CD14-positive monocyte (primary cell): ENCODE measurements at regions not wholly inside any gene's neighbourhood (a gene's known extent, or its start where the extent isn't known, plus 50 kb on each side); places are given as distances from the start of the nearest gene placed in this dataset.

Experiments used
- DNase-seq, 3 donors: peaks; one replicate each; pipeline ENCODE4 v3.0.0-alpha.2; 2011 to 2022
- H2AFZ ChIP-seq: 2 replicates; pipeline ENCODE4 v1.6.0; 2012; ENCODE audit warnings: mild to moderate bottlenecking, low read depth, low read length, inconsistent platforms; ENCODE audit not compliant: insufficient read depth, poor library complexity, severe bottlenecking
- H3K27ac ChIP-seq, 2 donors: 1 replicate in 1 of 2; 2 replicates in 1 of 2; pipeline ENCODE4 v1.5.1; 2012 to 2013; ENCODE audit warnings: low read length in 2 of 2, control low read depth in 1 of 2, inconsistent platforms in 1 of 2, low read depth in 1 of 2, mild to moderate bottlenecking in 1 of 2
- H3K27me3 ChIP-seq, 2 donors: one replicate each; pipeline versions ENCODE4 v1.6.0 to v1.6.1; 2011 to 2013; ENCODE audit warnings: low read length in 2 of 2; ENCODE audit not compliant: control insufficient read depth in 2 of 2, insufficient read depth in 2 of 2
- H3K36me3 ChIP-seq, 2 donors: replicated peaks in 1 of 2; 1 replicate in 1 of 2; 2 replicates in 1 of 2; pipeline versions ENCODE4 v1.5.1 to v1.6.1; 2012 to 2013; ENCODE audit warnings: low read length in 2 of 2, control low read depth in 1 of 2, inconsistent platforms in 1 of 2, mild to moderate bottlenecking in 1 of 2; ENCODE audit not compliant: insufficient read depth in 2 of 2, control insufficient read depth in 1 of 2
- H3K4me1 ChIP-seq, 2 donors: 1 replicate in 1 of 2; 2 replicates in 1 of 2; pipeline versions ENCODE4 v1.5.1 to v1.6.1; 2012 to 2013; ENCODE audit warnings: low read length in 2 of 2, control low read depth in 1 of 2, inconsistent platforms in 1 of 2, mild to moderate bottlenecking in 1 of 2, moderate library complexity in 1 of 2; ENCODE audit not compliant: insufficient read depth in 2 of 2, control insufficient read depth in 1 of 2
- H3K4me2 ChIP-seq: replicated peaks from 2 replicates; pipeline ENCODE3; 2012; ENCODE audit warnings: low read length, moderate library complexity, mild to moderate bottlenecking; ENCODE audit not compliant: poor library complexity, severe bottlenecking; ENCODE audit errors: extremely low read depth
- H3K4me3 ChIP-seq, 3 experiments: fragments of 200-600 bp in 1 of 3; sonication (generic) in 1 of 3; replicated peaks in 1 of 3; 1 replicate in 2 of 3; 2 replicates in 1 of 3; pipeline ENCODE4 v1.5.1; 2011 to 2013; ENCODE audit warnings: low read length in 3 of 3, mild to moderate bottlenecking in 3 of 3, control low read depth in 2 of 3, low read depth in 2 of 3, inconsistent platforms in 1 of 3, moderate library complexity in 1 of 3
- H3K79me2 ChIP-seq: 2 replicates; pipeline ENCODE4 v1.6.0; 2012; ENCODE audit warnings: mild to moderate bottlenecking, control low read depth, inconsistent platforms, low read length, moderate library complexity; ENCODE audit not compliant: insufficient read depth
- H3K9ac ChIP-seq: 2 replicates; pipeline ENCODE4 v1.6.0; 2017; ENCODE audit warnings: low read length, mild to moderate bottlenecking; ENCODE audit not compliant: insufficient read depth, poor library complexity, severe bottlenecking
- H3K9me3 ChIP-seq, 2 donors: replicated peaks in 1 of 2; 1 replicate in 1 of 2; 2 replicates in 1 of 2; pipeline versions ENCODE4 v1.5.1 to v1.6.1; 2012 to 2013; ENCODE audit warnings: low read length in 2 of 2, control low read depth in 1 of 2; ENCODE audit not compliant: control insufficient read depth in 1 of 2, insufficient read depth in 1 of 2
- H4K20me1 ChIP-seq: 2 replicates; pipeline ENCODE4 v1.6.0; 2012; ENCODE audit warnings: mild to moderate bottlenecking, low read length, control low read depth, moderate library complexity; ENCODE audit not compliant: insufficient read depth
- H3K27ac Mint-ChIP-seq, 7 donors: one replicate each; pipeline ENCODE4 v1.8.0; 2020; ENCODE audit warnings: mild to moderate bottlenecking in 7 of 7, mixed read lengths in 7 of 7, moderate library complexity in 6 of 7, inconsistent platforms in 2 of 7
- H3K27me3 Mint-ChIP-seq, 3 donors: one replicate each; pipeline ENCODE4 v1.8.0; 2021 to 2022; ENCODE audit warnings: low read depth in 3 of 3, mild to moderate bottlenecking in 3 of 3, mixed read lengths in 3 of 3, moderate library complexity in 3 of 3, inconsistent platforms in 1 of 3
- H3K36me3 Mint-ChIP-seq, 2 donors: one replicate each; pipeline ENCODE4 v1.8.0; 2020; ENCODE audit warnings: mixed read lengths in 2 of 2, inconsistent platforms in 1 of 2, mild to moderate bottlenecking in 1 of 2
- H3K4me1 Mint-ChIP-seq: one replicate; pipeline ENCODE4 v1.8.0; 2020; ENCODE audit warnings: mild to moderate bottlenecking, mixed read lengths
- H3K4me3 Mint-ChIP-seq, 2 donors: one replicate each; pipeline ENCODE4 v1.8.0; 2020; ENCODE audit warnings: mild to moderate bottlenecking in 2 of 2, mixed read lengths in 2 of 2, moderate library complexity in 1 of 2
- H3K9me3 Mint-ChIP-seq, 7 donors: one replicate each; pipeline ENCODE4 v1.8.0; 2020 to 2022; ENCODE audit warnings: mixed read lengths in 7 of 7, mild to moderate bottlenecking in 6 of 7, moderate library complexity in 6 of 7, inconsistent platforms in 2 of 7
- WGBS: methylation state at CpG from one replicate; pipeline ENCODE4 v1.1.5; 2013; ENCODE audit warnings: missing lambda C conversion rate; ENCODE audit not compliant: insufficient coverage; 5-methylcytosine and 5-hydroxymethylcytosine counted together
- intact Hi-C, 2 donors: fragments of 100-400 bp; cut with micrococcal nuclease; formaldehyde crosslinking; loops; one replicate each; pipeline versions ENCODE4 v1.15.0 to v1.15.1; 2023
- TF ChIP-seq, protein P1 (sequence below): fragments of 200-600 bp; IDR thresholded peaks from one replicate; pipeline ENCODE4 v1.8.0; 2022; ENCODE audit warnings: antibody characterized with exemption, mild to moderate bottlenecking

DNA sequence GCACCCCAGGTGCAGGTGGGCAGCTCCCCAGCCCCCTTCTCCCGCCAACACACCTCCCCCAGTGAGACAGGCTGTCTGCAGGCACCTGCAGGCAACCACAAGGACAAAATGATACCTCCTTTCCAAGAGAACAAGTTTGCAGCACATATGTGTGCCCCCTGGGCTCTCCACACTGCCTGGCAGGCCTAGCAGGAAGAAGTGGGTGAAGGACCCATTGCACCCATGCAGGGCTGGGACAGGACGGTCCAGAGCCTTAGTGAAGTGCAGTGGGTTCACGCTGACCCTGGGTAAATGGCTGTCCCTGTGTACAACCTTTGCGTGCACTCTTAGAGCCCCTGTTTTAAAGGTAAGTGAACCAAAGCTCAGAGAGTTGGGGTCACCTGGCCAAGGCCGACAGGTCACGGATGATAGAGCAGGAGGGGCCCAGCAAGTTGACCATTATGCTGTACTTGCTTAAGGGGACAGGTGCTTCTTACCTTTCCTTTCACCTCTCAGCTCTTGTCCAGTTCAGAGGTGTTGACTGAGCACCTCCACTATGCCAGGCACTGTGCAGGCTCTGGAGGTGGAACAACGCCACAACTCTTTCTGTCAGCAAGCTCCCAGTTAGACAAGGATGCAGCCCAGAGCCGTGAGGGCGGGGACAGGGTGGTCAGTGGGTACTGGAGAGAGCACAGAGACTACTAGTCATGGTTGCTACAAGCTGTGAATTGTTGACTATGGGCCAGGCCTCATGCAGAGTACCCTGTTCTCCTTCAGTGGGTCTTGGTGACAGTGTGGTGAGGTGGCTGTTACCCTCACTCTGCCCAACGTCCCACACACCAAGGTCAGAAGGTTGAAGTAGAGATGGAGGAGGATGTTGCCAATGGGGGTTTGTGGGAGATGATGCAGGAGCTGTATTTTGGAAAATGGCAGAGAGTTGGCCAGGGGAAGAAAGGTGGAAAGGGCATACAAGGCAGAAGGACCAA lies 125.9 kb downstream of the PAPOLA start:
- TF ChIP-seq, protein P1, sequence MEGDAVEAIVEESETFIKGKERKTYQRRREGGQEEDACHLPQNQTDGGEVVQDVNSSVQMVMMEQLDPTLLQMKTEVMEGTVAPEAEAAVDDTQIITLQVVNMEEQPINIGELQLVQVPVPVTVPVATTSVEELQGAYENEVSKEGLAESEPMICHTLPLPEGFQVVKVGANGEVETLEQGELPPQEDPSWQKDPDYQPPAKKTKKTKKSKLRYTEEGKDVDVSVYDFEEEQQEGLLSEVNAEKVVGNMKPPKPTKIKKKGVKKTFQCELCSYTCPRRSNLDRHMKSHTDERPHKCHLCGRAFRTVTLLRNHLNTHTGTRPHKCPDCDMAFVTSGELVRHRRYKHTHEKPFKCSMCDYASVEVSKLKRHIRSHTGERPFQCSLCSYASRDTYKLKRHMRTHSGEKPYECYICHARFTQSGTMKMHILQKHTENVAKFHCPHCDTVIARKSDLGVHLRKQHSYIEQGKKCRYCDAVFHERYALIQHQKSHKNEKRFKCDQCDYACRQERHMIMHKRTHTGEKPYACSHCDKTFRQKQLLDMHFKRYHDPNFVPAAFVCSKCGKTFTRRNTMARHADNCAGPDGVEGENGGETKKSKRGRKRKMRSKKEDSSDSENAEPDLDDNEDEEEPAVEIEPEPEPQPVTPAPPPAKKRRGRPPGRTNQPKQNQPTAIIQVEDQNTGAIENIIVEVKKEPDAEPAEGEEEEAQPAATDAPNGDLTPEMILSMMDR, result no peak
- H3K27me3 ChIP-seq, result no peaks in the 10 kb centered on the region

DNA sequence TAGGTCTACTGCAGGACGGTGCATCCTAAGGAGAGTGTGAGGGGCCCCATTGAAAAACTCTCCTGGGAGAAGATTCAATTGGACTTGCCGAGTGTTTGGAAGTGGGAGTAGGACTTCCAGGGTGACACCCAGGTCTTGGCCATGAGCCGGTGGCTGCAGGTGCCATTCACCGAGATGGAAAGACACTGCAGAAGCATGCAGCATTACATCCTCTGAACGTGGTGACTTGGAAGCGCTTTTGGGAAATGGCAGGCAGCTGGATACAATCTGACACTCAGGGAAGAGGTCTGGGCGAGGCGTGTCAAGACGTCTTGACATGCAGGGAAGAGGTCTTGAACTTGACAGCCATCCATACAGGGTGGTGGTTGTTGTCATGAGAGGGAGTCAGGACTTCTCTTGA lies 126.9 kb downstream of the PAPOLA start:
- Mint-ChIP-seq H3K4me3 (no peak overlapping the region), H3K9me3 (peaks cover 0 to 3% (median 1%) of the 10 kb centered on the region in 7 donors), H3K36me3 (no peaks in the 10 kb centered on the region), H3K27me3 (peaks cover 0 to 5% (median 2%) of the 10 kb centered on the region in 3 donors), H3K27ac (no peak overlapping the region), H3K4me1 (no peaks in the 10 kb centered on the region)
- no peaks in the 10 kb centered on the region for H4K20me1 ChIP-seq
- no peak overlapping the region for H3K27ac ChIP-seq
- H3K4me1 ChIP-seq, result no peaks in the 10 kb centered on the region
- no peaks in the 10 kb centered on the region for H3K9me3 ChIP-seq
- DNase-seq, result no peak
- intact Hi-C loops, result no loop called here
- no peaks in the 10 kb centered on the region for H3K27me3 ChIP-seq
- no peak overlapping the region for H3K4me2 ChIP-seq
- H3K4me3 ChIP-seq, result no peak overlapping the region
- WGBS, result 95% methylated on average over 9 of the region's 9 CpGs
- TF ChIP-seq, protein P1, result no peak
- no peak overlapping the region for H3K9ac ChIP-seq
- no peaks in the 10 kb centered on the region for H3K36me3 ChIP-seq
- H3K79me2 ChIP-seq, result no peaks in the 10 kb centered on the region
- H2AFZ ChIP-seq, result no peak overlapping the region

More for the DNA sequence above, 125.9 kb downstream of the PAPOLA start:
- Histone ChIP-seq H3K36me3 (no peaks in the 10 kb centered on the region), H3K4me3 (no peak overlapping the region), H3K79me2 (no peaks in the 10 kb centered on the region), H2AFZ (no peak overlapping the region), H3K4me2 (no peak overlapping the region), H4K20me1 (no peaks in the 10 kb centered on the region), H3K9ac (no peak overlapping the region), H3K9me3 (no peaks in the 10 kb centered on the region), H3K4me1 (no peaks in the 10 kb centered on the region), H3K27ac (no peak overlapping the region)
- no peak for DNase-seq
- Mint-ChIP-seq H3K4me1 (no peaks in the 10 kb centered on the region), H3K4me3 (no peak overlapping the region), H3K9me3 (peaks cover 0 to 3% (median 1%) of the 10 kb centered on the region in 7 donors), H3K36me3 (no peaks in the 10 kb centered on the region), H3K27me3 (peaks cover 0 to 5% (median 0%) of the 10 kb centered on the region in 3 donors), H3K27ac (no peak overlapping the region)
- WGBS, result 96% methylated on average over 8 of the region's 10 CpGs
- intact Hi-C loops, result no loop called here
